NCI-H1930 (cell line): ENCODE measurements at regions not wholly inside any gene's neighbourhood (a gene's known extent, or its start where the extent isn't known, plus 50 kb on each side); places are given as distances from the start of the nearest gene placed in this dataset.

Experiments
- DNase-seq, 2 experiments: peaks; one replicate each; lab custom pipeline; 2025; lab: John Stamatoyannopoulos, UW

- DNase-seq, result no peak
These were observed 96.9 kb downstream of the FAM76B start for GRCh38 chr11:95692526-95693260.

GRCh38 chr11:95690100-95690499 lies 99.5 kb downstream of the FAM76B start:
- DNase-seq, result no peak

- no peak for DNase-seq
These were observed 100.9 kb downstream of the FAM76B start for GRCh38 chr11:95688501-95689222.

GRCh38 chr11:95688015-95688414 lies 101.6 kb downstream of the FAM76B start:
- DNase-seq, result no peak

- DNase-seq, result no peak
These were observed 103.3 kb downstream of the FAM76B start for GRCh38 chr11:95686265-95686664.

GRCh38 chr11:95684701-95685100 lies 104.9 kb downstream of the FAM76B start:
- DNase-seq, result no peak

- DNase-seq, result no peak
These were observed 105.4 kb downstream of the FAM76B start for GRCh38 chr11:95684170-95684569.

- no peak for DNase-seq
These were observed 107.0 kb downstream of the FAM76B start for GRCh38 chr11:95682552-95682951.

- DNase-seq, result no peak
These were observed 109.2 kb downstream of the FAM76B start for GRCh38 chr11:95680169-95680929.

GRCh38 chr11:95678988-95679387 lies 110.6 kb downstream of the FAM76B start:
- no peak for DNase-seq

GRCh38 chr11:95676308-95676707 lies 113.3 kb downstream of the FAM76B start:
- DNase-seq, result no peak

- DNase-seq, result no peak
These were observed 114.0 kb downstream of the FAM76B start for GRCh38 chr11:95675585-95675984.

- DNase-seq, result no peak
These were observed 114.8 kb downstream of the FAM76B start for GRCh38 chr11:95674657-95675358.

- DNase-seq, result no peak
These were observed 117.8 kb downstream of the FAM76B start for GRCh38 chr11:95671768-95672167.

- DNase-seq, result no peak
These were observed 121.5 kb downstream of the FAM76B start for GRCh38 chr11:95668131-95668530.

GRCh38 chr11:95661162-95661561 lies 128.4 kb downstream of the FAM76B start:
- no peak for DNase-seq

GRCh38 chr11:95660038-95660437 lies 129.5 kb downstream of the FAM76B start:
- DNase-seq, result no peak

GRCh38 chr11:95659088-95659487 lies 130.5 kb downstream of the FAM76B start:
- DNase-seq, result no peak

- no peak for DNase-seq
These were observed 134.0 kb downstream of the FAM76B start for GRCh38 chr11:95655536-95655935.

- DNase-seq, result no peak
These were observed 135.9 kb downstream of the FAM76B start for GRCh38 chr11:95653680-95654079.

- DNase-seq, result no peak
These were observed 136.5 kb downstream of the FAM76B start for GRCh38 chr11:95653099-95653498.

GRCh38 chr11:95652002-95652472 lies 137.5 kb downstream of the FAM76B start:
- no peak for DNase-seq
